ENCODE measurements at regions not wholly inside any gene's neighbourhood (a gene's known extent, or its start where the extent isn't known, plus 50 kb on each side); places are given as distances from the start of the nearest gene placed in this dataset.

DNA sequence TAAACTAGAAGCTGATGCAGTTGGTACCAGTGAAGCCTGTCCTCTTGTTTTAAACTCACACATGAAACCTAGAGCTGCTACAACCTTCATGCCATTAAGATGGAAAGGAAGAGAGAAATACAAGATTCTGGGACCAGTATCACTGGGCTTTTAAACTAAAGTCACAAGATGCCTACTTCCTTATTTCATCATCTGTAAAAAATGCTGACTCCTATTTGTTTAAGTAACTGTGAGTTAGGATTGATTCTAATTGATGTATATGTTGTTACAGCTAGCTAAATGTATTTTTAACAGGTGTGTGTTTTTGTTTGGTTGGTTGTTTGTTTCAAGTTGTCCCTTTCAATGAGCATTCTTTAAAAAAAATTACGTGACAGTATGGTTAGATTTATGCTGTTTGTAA is 833.3 kb upstream of the PRMT6 start:
- H3K27ac ChIP-seq = no peak overlapping the region
- no peaks in the 10 kb centered on the region for H3K27me3 ChIP-seq (replicated peaks; ENCODE audit: insufficient read depth)
- no peaks in the 10 kb centered on the region for H3K9me3 ChIP-seq
- no peaks in the 10 kb centered on the region for H3K36me3 ChIP-seq
- TF ChIP-seq POLR2A (IDR thresholded peaks at IDR 0.05) (no peak), POLR2AphosphoS5 (IDR thresholded peaks at IDR 0.05) (no peak)
- TF ChIP-seq, protein P1, sequence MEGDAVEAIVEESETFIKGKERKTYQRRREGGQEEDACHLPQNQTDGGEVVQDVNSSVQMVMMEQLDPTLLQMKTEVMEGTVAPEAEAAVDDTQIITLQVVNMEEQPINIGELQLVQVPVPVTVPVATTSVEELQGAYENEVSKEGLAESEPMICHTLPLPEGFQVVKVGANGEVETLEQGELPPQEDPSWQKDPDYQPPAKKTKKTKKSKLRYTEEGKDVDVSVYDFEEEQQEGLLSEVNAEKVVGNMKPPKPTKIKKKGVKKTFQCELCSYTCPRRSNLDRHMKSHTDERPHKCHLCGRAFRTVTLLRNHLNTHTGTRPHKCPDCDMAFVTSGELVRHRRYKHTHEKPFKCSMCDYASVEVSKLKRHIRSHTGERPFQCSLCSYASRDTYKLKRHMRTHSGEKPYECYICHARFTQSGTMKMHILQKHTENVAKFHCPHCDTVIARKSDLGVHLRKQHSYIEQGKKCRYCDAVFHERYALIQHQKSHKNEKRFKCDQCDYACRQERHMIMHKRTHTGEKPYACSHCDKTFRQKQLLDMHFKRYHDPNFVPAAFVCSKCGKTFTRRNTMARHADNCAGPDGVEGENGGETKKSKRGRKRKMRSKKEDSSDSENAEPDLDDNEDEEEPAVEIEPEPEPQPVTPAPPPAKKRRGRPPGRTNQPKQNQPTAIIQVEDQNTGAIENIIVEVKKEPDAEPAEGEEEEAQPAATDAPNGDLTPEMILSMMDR (IDR thresholded peaks at IDR 0.05) = no peak
- intact Hi-C loops (cut with DNase I) = no loop called here
- no peak overlapping the region for H3K4me3 ChIP-seq
- H3K4me1 ChIP-seq (replicated peaks) = no peaks in the 10 kb centered on the region
- no peak for DNase-seq (ENCODE audit: low spot score)
- 98% methylated on average over 1 of the region's 1 CpG for WGBS

- Histone ChIP-seq H3K9me3 (no peaks in the 10 kb centered on the region), H3K4me1 (replicated peaks) (no peaks in the 10 kb centered on the region), H3K4me3 (no peak overlapping the region), H3K27ac (no peak overlapping the region), H3K36me3 (no peaks in the 10 kb centered on the region), H3K27me3 (replicated peaks; ENCODE audit: insufficient read depth) (no peaks in the 10 kb centered on the region)
- intact Hi-C loops (cut with DNase I) = no loop called here
- DNase-seq (ENCODE audit: low spot score) = no peak
- TF ChIP-seq POLR2A (IDR thresholded peaks at IDR 0.05) (no peak), POLR2AphosphoS5 (IDR thresholded peaks at IDR 0.05) (no peak)
- TF ChIP-seq, protein P1 (IDR thresholded peaks at IDR 0.05) = no peak
- 88% methylated on average over 1 of the region's 1 CpG for WGBS
Observed at GRCh38 chr1:106224426-106224825, 832.0 kb upstream of the PRMT6 start.

DNA sequence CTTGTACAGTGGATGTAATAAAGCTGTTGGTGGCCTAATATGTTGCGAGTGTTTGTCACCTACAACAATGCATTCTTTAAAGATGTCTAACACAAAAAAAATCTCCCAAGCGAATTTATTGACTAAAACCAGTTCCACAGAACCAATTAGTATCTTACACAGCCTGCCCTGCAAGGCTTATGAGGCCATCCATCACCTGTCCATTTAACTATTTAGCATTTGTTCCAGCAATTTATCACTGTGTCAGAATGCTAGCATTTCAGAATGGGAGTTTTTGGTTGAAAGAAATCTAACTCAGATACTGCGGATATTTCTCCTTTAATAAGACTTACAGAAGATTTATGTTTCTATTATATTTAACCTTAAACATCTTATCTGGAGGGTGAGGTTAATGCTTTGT is 831.1 kb upstream of the PRMT6 start:
- DNase-seq (ENCODE audit: low spot score) = no peak
- 54% methylated on average over 3 of the region's 3 CpGs for WGBS
- H3K27me3 ChIP-seq (replicated peaks; ENCODE audit: insufficient read depth) = no peaks in the 10 kb centered on the region
- intact Hi-C loops (cut with DNase I) = no loop called here
- H3K4me3 ChIP-seq = no peak overlapping the region
- no peaks in the 10 kb centered on the region for H3K36me3 ChIP-seq
- H3K27ac ChIP-seq = no peak overlapping the region
- TF ChIP-seq, protein P1 (IDR thresholded peaks at IDR 0.05) = no peak
- TF ChIP-seq POLR2AphosphoS5 (IDR thresholded peaks at IDR 0.05) (no peak), POLR2A (IDR thresholded peaks at IDR 0.05) (no peak)
- no peaks in the 10 kb centered on the region for H3K4me1 ChIP-seq (replicated peaks)
- H3K9me3 ChIP-seq = no peaks in the 10 kb centered on the region

DNA sequence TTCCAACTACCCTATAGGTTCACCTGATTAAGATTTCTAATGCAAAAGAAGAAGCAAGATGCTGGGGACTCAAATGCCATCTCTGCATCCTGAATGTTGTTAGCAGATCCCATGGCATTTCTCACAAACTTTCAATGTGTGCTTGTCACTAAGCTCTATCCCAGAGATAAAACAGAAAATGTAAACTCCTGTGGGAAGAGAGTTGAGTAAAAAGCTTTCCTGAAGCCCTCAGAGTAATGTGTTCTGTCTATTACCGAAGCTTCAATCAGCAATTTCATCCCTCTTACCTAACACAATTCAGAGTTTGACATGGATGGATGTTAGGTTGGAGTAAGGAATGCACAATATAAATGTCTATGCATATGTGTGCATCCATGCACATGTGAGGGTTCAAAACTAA is 829.9 kb upstream of the PRMT6 start:
- WGBS = 80% methylated on average over 1 of the region's 1 CpG
- H3K9me3 ChIP-seq = no peaks in the 10 kb centered on the region

GRCh38 chr1:106232128-106232527 is 824.3 kb upstream of the PRMT6 start:
- TF ChIP-seq, protein P1 (IDR thresholded peaks at IDR 0.05) = no peak
- TF ChIP-seq POLR2A (IDR thresholded peaks at IDR 0.05) = no peak
- TF ChIP-seq POLR2AphosphoS5 (IDR thresholded peaks at IDR 0.05) = no peak
- Histone ChIP-seq H3K36me3 (no peaks in the 10 kb centered on the region), H3K9me3 (no peaks in the 10 kb centered on the region), H3K4me3 (no peak overlapping the region), H3K27ac (no peak overlapping the region), H3K4me1 (replicated peaks) (no peaks in the 10 kb centered on the region), H3K27me3 (replicated peaks; ENCODE audit: insufficient read depth) (no peaks in the 10 kb centered on the region)
- WGBS = 82% methylated on average over 1 of the region's 1 CpG
- no peak for DNase-seq (ENCODE audit: low spot score)
- intact Hi-C loops (cut with DNase I) = no loop called here

More for the DNA sequence above, 829.9 kb upstream of the PRMT6 start:
- H3K36me3 ChIP-seq = no peaks in the 10 kb centered on the region
- H3K27me3 ChIP-seq (replicated peaks; ENCODE audit: insufficient read depth) = no peaks in the 10 kb centered on the region
- no peak overlapping the region for H3K27ac ChIP-seq
- no peaks in the 10 kb centered on the region for H3K4me1 ChIP-seq (replicated peaks)
- no peak for DNase-seq (ENCODE audit: low spot score)
- intact Hi-C loops (cut with DNase I) = no loop called here
- TF ChIP-seq, protein P1 (IDR thresholded peaks at IDR 0.05) = no peak
- TF ChIP-seq POLR2AphosphoS5 (IDR thresholded peaks at IDR 0.05) = no peak
- TF ChIP-seq POLR2A (IDR thresholded peaks at IDR 0.05) = no peak
- H3K4me3 ChIP-seq = no peak overlapping the region
